H1 (cell line): ENCODE measurements at regions not wholly inside any gene's neighbourhood (a gene's known extent, or its start where the extent isn't known, plus 50 kb on each side); places are given as distances from the start of the nearest gene placed in this dataset.

Experiments
- CEBPB ChIP-seq: IDR thresholded peaks from 2 replicates; pipeline ENCODE4 v1.6.1; 2012; ENCODE audit warnings: low read depth, low read length
- GABPA ChIP-seq: IDR thresholded peaks from 2 replicates; pipeline ENCODE4 v1.6.1; 2011; ENCODE audit warnings: mild to moderate bottlenecking, low read length, moderate library complexity, borderline replicate concordance; ENCODE audit not compliant: insufficient read depth
- HDAC2 ChIP-seq, 2 experiments: fragments of 300-600 bp in 1 of 2; sonication (generic) in 1 of 2; IDR thresholded peaks; 2 replicates each; pipeline ENCODE4 v1.6.1; 2011 to 2012; ENCODE audit warnings: low read depth in 2 of 2, low read length in 2 of 2, mild to moderate bottlenecking in 2 of 2, moderate library complexity in 2 of 2, borderline replicate concordance in 1 of 2, inconsistent platforms in 1 of 2
- TF ChIP-seq, protein P1 (sequence below), 3 experiments: IDR thresholded peaks; 1 replicate in 2 of 3; 2 replicates in 1 of 3; pipeline versions ENCODE4 v1.5.1 to v1.6.1; 2011; ENCODE audit warnings: low read length in 3 of 3, mild to moderate bottlenecking in 3 of 3, inconsistent platforms in 2 of 3, low read depth in 1 of 3, moderate library complexity in 1 of 3; ENCODE audit not compliant: insufficient read depth in 1 of 3; ENCODE audit errors: control extremely low read depth in 1 of 3
- TF ChIP-seq, protein P2 (sequence below): IDR thresholded peaks from 2 replicates; pipeline ENCODE4 v1.6.1; 2012; ENCODE audit warnings: inconsistent platforms

DNA sequence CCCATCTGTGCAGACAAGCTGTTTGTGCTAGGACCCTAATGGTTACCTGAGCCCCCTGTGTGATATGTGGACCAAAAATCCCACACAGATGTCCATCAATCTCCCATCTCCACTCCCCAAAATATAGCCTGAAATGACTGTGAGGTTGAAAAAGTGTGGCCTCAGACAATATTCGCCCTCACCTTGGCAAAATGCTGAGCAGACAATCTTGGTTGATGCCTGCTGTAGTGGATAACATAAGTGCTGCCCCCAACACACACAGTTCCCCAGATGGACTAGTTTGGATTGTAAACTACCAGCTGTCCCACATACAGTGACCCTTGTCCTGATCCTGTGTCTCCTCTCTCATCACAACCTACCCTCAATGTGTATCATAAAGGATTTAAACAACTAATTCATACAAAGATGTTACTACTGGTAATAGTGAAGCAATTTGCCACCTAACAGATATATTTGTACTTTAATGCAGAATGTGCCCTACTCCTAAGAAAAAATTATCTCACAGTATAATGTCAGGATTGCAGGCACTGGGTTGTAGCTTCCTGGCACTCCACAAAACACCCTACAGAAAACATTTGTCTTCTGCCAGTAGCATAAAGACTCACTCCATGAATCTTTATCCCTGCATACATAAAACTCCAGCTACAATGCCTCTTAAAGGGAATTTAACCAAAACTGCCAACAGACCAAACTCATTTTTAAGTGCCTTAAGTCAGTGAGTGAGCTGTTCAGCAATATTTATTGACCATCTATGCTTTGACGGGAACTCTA lies 161.6 kb downstream of the FBXO15 start (continued):
- TF ChIP-seq, protein P1, sequence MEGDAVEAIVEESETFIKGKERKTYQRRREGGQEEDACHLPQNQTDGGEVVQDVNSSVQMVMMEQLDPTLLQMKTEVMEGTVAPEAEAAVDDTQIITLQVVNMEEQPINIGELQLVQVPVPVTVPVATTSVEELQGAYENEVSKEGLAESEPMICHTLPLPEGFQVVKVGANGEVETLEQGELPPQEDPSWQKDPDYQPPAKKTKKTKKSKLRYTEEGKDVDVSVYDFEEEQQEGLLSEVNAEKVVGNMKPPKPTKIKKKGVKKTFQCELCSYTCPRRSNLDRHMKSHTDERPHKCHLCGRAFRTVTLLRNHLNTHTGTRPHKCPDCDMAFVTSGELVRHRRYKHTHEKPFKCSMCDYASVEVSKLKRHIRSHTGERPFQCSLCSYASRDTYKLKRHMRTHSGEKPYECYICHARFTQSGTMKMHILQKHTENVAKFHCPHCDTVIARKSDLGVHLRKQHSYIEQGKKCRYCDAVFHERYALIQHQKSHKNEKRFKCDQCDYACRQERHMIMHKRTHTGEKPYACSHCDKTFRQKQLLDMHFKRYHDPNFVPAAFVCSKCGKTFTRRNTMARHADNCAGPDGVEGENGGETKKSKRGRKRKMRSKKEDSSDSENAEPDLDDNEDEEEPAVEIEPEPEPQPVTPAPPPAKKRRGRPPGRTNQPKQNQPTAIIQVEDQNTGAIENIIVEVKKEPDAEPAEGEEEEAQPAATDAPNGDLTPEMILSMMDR (IDR thresholded peaks at IDR 0.05; ENCODE audit: control extremely low read depth in 1 of 3, insufficient read depth in 1 of 3, low read depth in 1 of 3, low read length in 3 of 3), result no peak
- TF ChIP-seq CEBPB (no peak), GABPA (no peak), HDAC2 (IDR thresholded peaks at IDR 0.05; ENCODE audit: borderline replicate concordance in 1 of 2, low read depth in 2 of 2, low read length in 2 of 2) (no peak)
- TF ChIP-seq, protein P2, sequence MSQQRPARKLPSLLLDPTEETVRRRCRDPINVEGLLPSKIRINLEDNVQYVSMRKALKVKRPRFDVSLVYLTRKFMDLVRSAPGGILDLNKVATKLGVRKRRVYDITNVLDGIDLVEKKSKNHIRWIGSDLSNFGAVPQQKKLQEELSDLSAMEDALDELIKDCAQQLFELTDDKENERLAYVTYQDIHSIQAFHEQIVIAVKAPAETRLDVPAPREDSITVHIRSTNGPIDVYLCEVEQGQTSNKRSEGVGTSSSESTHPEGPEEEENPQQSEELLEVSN, result no peak
